ENCODE measurements at regions not wholly inside any gene's neighbourhood (a gene's known extent, or its start where the extent isn't known, plus 50 kb on each side); places are given as distances from the start of the nearest gene placed in this dataset.
"Not testable (repeated sequence)": the region's sequence is repeated elsewhere in the genome, so short reads cannot be mapped to it uniquely, and the experiment has no call there.

GRCh38 chr11:41622707-41623359 lies 163.4 kb upstream of the LRRC4C start:
- Histone ChIP-seq H3K4me3 (ENCODE audit: insufficient read depth, low read depth, low read length) (no peak overlapping the region), H3K27me3 (ENCODE audit: control insufficient read depth, insufficient read depth, low read length) (no peaks in the 10 kb centered on the region)
- DNase-seq, result no peak

GRCh38 chr11:41659985-41660384 lies 200.5 kb upstream of the LRRC4C start:
- Histone ChIP-seq H3K27me3 (ENCODE audit: control insufficient read depth, insufficient read depth, low read length) (no peaks in the 10 kb centered on the region), H3K36me3 (replicated peaks; ENCODE audit: control insufficient read depth, insufficient read depth, low read length) (no peaks in the 10 kb centered on the region), H3K4me3 (ENCODE audit: insufficient read depth, low read depth, low read length) (no peak overlapping the region)
- no peak for DNase-seq

More at GRCh38 chr11:41622707-41623359, 163.4 kb upstream of the LRRC4C start:
- no peaks in the 10 kb centered on the region for H3K36me3 ChIP-seq (replicated peaks; ENCODE audit: control insufficient read depth, insufficient read depth, low read length)

GRCh38 chr11:41660585-41660984 lies 201.1 kb upstream of the LRRC4C start:
- H3K4me3 ChIP-seq (ENCODE audit: insufficient read depth, low read depth, low read length), result no peak overlapping the region
- DNase-seq, result peak; percentile 13
- H3K36me3 ChIP-seq (replicated peaks; ENCODE audit: control insufficient read depth, insufficient read depth, low read length), result no peaks in the 10 kb centered on the region
- H3K27me3 ChIP-seq (ENCODE audit: control insufficient read depth, insufficient read depth, low read length), result no peaks in the 10 kb centered on the region

GRCh38 chr11:41665441-41666360 lies 206.2 kb upstream of the LRRC4C start:
- no peaks in the 10 kb centered on the region for H3K36me3 ChIP-seq (replicated peaks; ENCODE audit: control insufficient read depth, insufficient read depth, low read length)
- H3K27me3 ChIP-seq (ENCODE audit: control insufficient read depth, insufficient read depth, low read length), result no peaks in the 10 kb centered on the region
- no peak for DNase-seq
- H3K4me3 ChIP-seq (ENCODE audit: insufficient read depth, low read depth, low read length), result no peak overlapping the region

GRCh38 chr11:41666951-41667653 lies 207.7 kb upstream of the LRRC4C start:
- Histone ChIP-seq H3K36me3 (replicated peaks; ENCODE audit: control insufficient read depth, insufficient read depth, low read length) (no peaks in the 10 kb centered on the region), H3K27me3 (ENCODE audit: control insufficient read depth, insufficient read depth, low read length) (no peaks in the 10 kb centered on the region), H3K4me3 (ENCODE audit: insufficient read depth, low read depth, low read length) (no peak overlapping the region)
- no peak for DNase-seq

- no peak overlapping the region for H3K4me3 ChIP-seq (ENCODE audit: insufficient read depth, low read depth, low read length)
- H3K36me3 ChIP-seq (replicated peaks; ENCODE audit: control insufficient read depth, insufficient read depth, low read length), result no peaks in the 10 kb centered on the region
- H3K27me3 ChIP-seq (ENCODE audit: control insufficient read depth, insufficient read depth, low read length), result no peaks in the 10 kb centered on the region
- no peak for DNase-seq
Measured at GRCh38 chr11:41675205-41675604, 215.8 kb upstream of the LRRC4C start.

- no peaks in the 10 kb centered on the region for H3K36me3 ChIP-seq (replicated peaks; ENCODE audit: control insufficient read depth, insufficient read depth, low read length)
Measured at GRCh38 chr11:41713030-41713429, 253.6 kb upstream of the LRRC4C start.

GRCh38 chr11:41714101-41714500 lies 254.6 kb upstream of the LRRC4C start:
- no peak for DNase-seq
- no peaks in the 10 kb centered on the region for H3K27me3 ChIP-seq (ENCODE audit: control insufficient read depth, insufficient read depth, low read length)
- H3K4me3 ChIP-seq (ENCODE audit: insufficient read depth, low read depth, low read length), result no peak overlapping the region
- H3K36me3 ChIP-seq (replicated peaks; ENCODE audit: control insufficient read depth, insufficient read depth, low read length), result no peaks in the 10 kb centered on the region

More at GRCh38 chr11:41713030-41713429, 253.6 kb upstream of the LRRC4C start:
- Histone ChIP-seq H3K4me3 (ENCODE audit: insufficient read depth, low read depth, low read length) (no peak overlapping the region), H3K27me3 (ENCODE audit: control insufficient read depth, insufficient read depth, low read length) (no peaks in the 10 kb centered on the region)
- DNase-seq, result no peak

GRCh38 chr11:41716862-41717261 lies 257.4 kb upstream of the LRRC4C start:
- Histone ChIP-seq H3K27me3 (ENCODE audit: control insufficient read depth, insufficient read depth, low read length) (no peaks in the 10 kb centered on the region), H3K4me3 (ENCODE audit: insufficient read depth, low read depth, low read length) (no peak overlapping the region), H3K36me3 (replicated peaks; ENCODE audit: control insufficient read depth, insufficient read depth, low read length) (no peaks in the 10 kb centered on the region)
- no peak for DNase-seq

- Histone ChIP-seq H3K4me3 (ENCODE audit: insufficient read depth, low read depth, low read length) (no peak overlapping the region), H3K27me3 (ENCODE audit: control insufficient read depth, insufficient read depth, low read length) (no peaks in the 10 kb centered on the region), H3K36me3 (replicated peaks; ENCODE audit: control insufficient read depth, insufficient read depth, low read length) (no peaks in the 10 kb centered on the region)
- DNase-seq, result peak; percentile 2
Measured at GRCh38 chr11:41720761-41721160, 261.3 kb upstream of the LRRC4C start.

GRCh38 chr11:41728161-41728560 lies 268.7 kb upstream of the LRRC4C start:
- H3K27me3 ChIP-seq (ENCODE audit: control insufficient read depth, insufficient read depth, low read length); H3K4me3 ChIP-seq (ENCODE audit: insufficient read depth, low read depth, low read length); DNase-seq; H3K36me3 ChIP-seq (replicated peaks; ENCODE audit: control insufficient read depth, insufficient read depth, low read length): not testable (repeated sequence)

GRCh38 chr11:41775296-41775695 lies 315.8 kb upstream of the LRRC4C start:
- Histone ChIP-seq H3K27me3 (ENCODE audit: control insufficient read depth, insufficient read depth, low read length) (no peaks in the 10 kb centered on the region), H3K4me3 (ENCODE audit: insufficient read depth, low read depth, low read length) (no peak overlapping the region), H3K36me3 (replicated peaks; ENCODE audit: control insufficient read depth, insufficient read depth, low read length) (no peaks in the 10 kb centered on the region)
- DNase-seq, result no peak

- Histone ChIP-seq H3K4me3 (ENCODE audit: insufficient read depth, low read depth, low read length) (no peak overlapping the region), H3K36me3 (replicated peaks; ENCODE audit: control insufficient read depth, insufficient read depth, low read length) (no peaks in the 10 kb centered on the region), H3K27me3 (ENCODE audit: control insufficient read depth, insufficient read depth, low read length) (no peaks in the 10 kb centered on the region)
- DNase-seq, result no peak
Measured at GRCh38 chr11:41779401-41779960, 320.0 kb upstream of the LRRC4C start.

GRCh38 chr11:41781441-41781840 lies 322.0 kb upstream of the LRRC4C start:
- Histone ChIP-seq H3K4me3 (ENCODE audit: insufficient read depth, low read depth, low read length) (no peak overlapping the region), H3K27me3 (ENCODE audit: control insufficient read depth, insufficient read depth, low read length) (no peaks in the 10 kb centered on the region), H3K36me3 (replicated peaks; ENCODE audit: control insufficient read depth, insufficient read depth, low read length) (no peaks in the 10 kb centered on the region)
- no peak for DNase-seq

All from H7 (cell line).